ENCODE measurements at regions not wholly inside any gene's neighbourhood (a gene's known extent, or its start where the extent isn't known, plus 50 kb on each side); places are given as distances from the start of the nearest gene placed in this dataset.

GRCh38 chr4:91795947-91796346, 507.8 kb upstream of the GRID2 start:
- H3K79me2 ChIP-seq (ENCODE audit: insufficient read depth, low read length), result no peaks in the 10 kb centered on the region
- no CpG with 5 or more reads among the region's 1 CpG for WGBS (ENCODE audit: insufficient coverage)
- no peak for TF ChIP-seq CTCF (IDR thresholded peaks at IDR 0.05)
- H2AFZ ChIP-seq (ENCODE audit: insufficient read depth, low read depth, low read length, poor library complexity, severe bottlenecking), result no peak overlapping the region
- no peak overlapping the region for H3K4me2 ChIP-seq (replicated peaks; ENCODE audit: extremely low read depth, low read length, poor library complexity, severe bottlenecking)
- Mint-ChIP-seq H3K36me3 (no peaks in the 10 kb centered on the region), H3K4me3 (no peak overlapping the region), H3K9me3 (peaks cover 2 to 10% (median 6%) of the 10 kb centered on the region in 7 donors), H3K27ac (no peak overlapping the region), H3K4me1 (no peaks in the 10 kb centered on the region), H3K27me3 (ENCODE audit: low read depth in 3 of 3) (peaks cover 0 to 3% (median 0%) of the 10 kb centered on the region in 3 donors)
- no peaks in the 10 kb centered on the region for H3K36me3 ChIP-seq (replicated peaks in 1 of 2; ENCODE audit: control insufficient read depth in 1 of 2, insufficient read depth in 2 of 2, low read length in 2 of 2)
- peaks cover 0 to 7% of the 10 kb centered on the region in 2 donors for H3K9me3 ChIP-seq (replicated peaks in 1 of 2; ENCODE audit: control insufficient read depth in 1 of 2, insufficient read depth in 1 of 2, low read length in 2 of 2)
- no peaks in the 10 kb centered on the region for H3K27me3 ChIP-seq (ENCODE audit: control insufficient read depth in 2 of 2, insufficient read depth in 2 of 2, low read length in 2 of 2)
- no peaks in the 10 kb centered on the region for H3K4me1 ChIP-seq (ENCODE audit: control insufficient read depth in 1 of 2, insufficient read depth in 2 of 2, low read length in 2 of 2)
- H3K27ac ChIP-seq (ENCODE audit: low read depth in 1 of 2, low read length in 2 of 2), result no peak overlapping the region
- H3K4me3 ChIP-seq (replicated peaks in 1 of 3; ENCODE audit: low read depth in 2 of 3, low read length in 3 of 3), result no peak overlapping the region
- no peak for DNase-seq
- H4K20me1 ChIP-seq (ENCODE audit: insufficient read depth, low read length), result no peaks in the 10 kb centered on the region
- H3K9ac ChIP-seq (ENCODE audit: insufficient read depth, low read length, poor library complexity, severe bottlenecking), result no peak overlapping the region
- intact Hi-C loops (cut with micrococcal nuclease), result no loop called here

- Histone ChIP-seq H3K79me2 (ENCODE audit: insufficient read depth, low read length) (no peaks in the 10 kb centered on the region), H3K27me3 (ENCODE audit: control insufficient read depth in 2 of 2, insufficient read depth in 2 of 2, low read length in 2 of 2) (no peaks in the 10 kb centered on the region), H3K27ac (ENCODE audit: low read depth in 1 of 2, low read length in 2 of 2) (no peak overlapping the region), H3K36me3 (replicated peaks in 1 of 2; ENCODE audit: control insufficient read depth in 1 of 2, insufficient read depth in 2 of 2, low read length in 2 of 2) (no peaks in the 10 kb centered on the region), H3K4me3 (replicated peaks in 1 of 3; ENCODE audit: low read depth in 2 of 3, low read length in 3 of 3) (no peak overlapping the region), H2AFZ (ENCODE audit: insufficient read depth, low read depth, low read length, poor library complexity, severe bottlenecking) (no peak overlapping the region), H4K20me1 (ENCODE audit: insufficient read depth, low read length) (no peaks in the 10 kb centered on the region), H3K4me1 (ENCODE audit: control insufficient read depth in 1 of 2, insufficient read depth in 2 of 2, low read length in 2 of 2) (no peaks in the 10 kb centered on the region), H3K9ac (ENCODE audit: insufficient read depth, low read length, poor library complexity, severe bottlenecking) (no peak overlapping the region), H3K4me2 (replicated peaks; ENCODE audit: extremely low read depth, low read length, poor library complexity, severe bottlenecking) (no peak overlapping the region), H3K9me3 (replicated peaks in 1 of 2; ENCODE audit: control insufficient read depth in 1 of 2, insufficient read depth in 1 of 2, low read length in 2 of 2) (peaks cover 0 to 3% of the 10 kb centered on the region in 2 donors)
- H3K27ac Mint-ChIP-seq, result no peak overlapping the region
- H3K36me3 Mint-ChIP-seq, result no peaks in the 10 kb centered on the region
- peaks cover 0 to 8% (median 0%) of the 10 kb centered on the region in 7 donors for H3K9me3 Mint-ChIP-seq
- WGBS (ENCODE audit: insufficient coverage), result no CpG with 5 or more reads among the region's 1 CpG
- no peak for TF ChIP-seq CTCF (IDR thresholded peaks at IDR 0.05)
- no peak overlapping the region for H3K4me3 Mint-ChIP-seq
- H3K4me1 Mint-ChIP-seq, result no peaks in the 10 kb centered on the region
- intact Hi-C loops (cut with micrococcal nuclease), result no loop called here
- no peaks in the 10 kb centered on the region for H3K27me3 Mint-ChIP-seq (ENCODE audit: low read depth in 3 of 3)
- DNase-seq, result no peak
Observed at GRCh38 chr4:91812319-91812718, 491.4 kb upstream of the GRID2 start.
